ENCODE measurements at regions not wholly inside any gene's neighbourhood (a gene's known extent, or its start where the extent isn't known, plus 50 kb on each side); places are given as distances from the start of the nearest gene placed in this dataset.

GRCh38 chr12:127934409-127934808 lies 332.6 kb upstream of the TMEM132C start:
- TF ChIP-seq POLR2AphosphoS5 (IDR thresholded peaks at IDR 0.05; ENCODE audit: insufficient read depth, low read depth, low read length) (no peak), POLR2A (IDR thresholded peaks at IDR 0.05; ENCODE audit: low read depth, low read length) (no peak), CTCF (IDR thresholded peaks at IDR 0.05; ENCODE audit: extremely low read depth in 1 of 2, insufficient read depth in 1 of 2, low read depth in 1 of 2, low read length in 2 of 2) (no peak), EZH2 (IDR thresholded peaks at IDR 0.05; ENCODE audit: borderline replicate concordance, low read depth, low read length, severe bottlenecking) (no peak), MAX (IDR thresholded peaks at IDR 0.05; ENCODE audit: insufficient read depth, insufficient read length) (no peak), MYC (IDR thresholded peaks at IDR 0.05; ENCODE audit: low read depth, low read length) (no peak), GATA2 (IDR thresholded peaks at IDR 0.05; ENCODE audit: insufficient read depth, insufficient read length, low read depth, low read length) (no peak), JUN (IDR thresholded peaks at IDR 0.05; ENCODE audit: borderline replicate concordance, insufficient read depth, insufficient read length, low read depth) (no peak), FOS (IDR thresholded peaks at IDR 0.05; ENCODE audit: borderline replicate concordance, insufficient read depth, low read length) (no peak)

Data from endothelial cell of umbilical vein (primary cell).